CD14-positive monocyte (primary cell): ENCODE measurements at regions not wholly inside any gene's neighbourhood (a gene's known extent, or its start where the extent isn't known, plus 50 kb on each side); places are given as distances from the start of the nearest gene placed in this dataset.

Experiments used
- DNase-seq, 3 donors: peaks; one replicate each; pipeline ENCODE4 v3.0.0-alpha.2; 2011 to 2022
- H2AFZ ChIP-seq: 2 replicates; pipeline ENCODE4 v1.6.0; 2012; ENCODE audit warnings: mild to moderate bottlenecking, low read depth, low read length, inconsistent platforms; ENCODE audit not compliant: insufficient read depth, poor library complexity, severe bottlenecking
- H3K27ac ChIP-seq, 2 donors: 1 replicate in 1 of 2; 2 replicates in 1 of 2; pipeline ENCODE4 v1.5.1; 2012 to 2013; ENCODE audit warnings: low read length in 2 of 2, control low read depth in 1 of 2, inconsistent platforms in 1 of 2, low read depth in 1 of 2, mild to moderate bottlenecking in 1 of 2
- H3K27me3 ChIP-seq, 2 donors: one replicate each; pipeline versions ENCODE4 v1.6.0 to v1.6.1; 2011 to 2013; ENCODE audit warnings: low read length in 2 of 2; ENCODE audit not compliant: control insufficient read depth in 2 of 2, insufficient read depth in 2 of 2
- H3K36me3 ChIP-seq, 2 donors: replicated peaks in 1 of 2; 1 replicate in 1 of 2; 2 replicates in 1 of 2; pipeline versions ENCODE4 v1.5.1 to v1.6.1; 2012 to 2013; ENCODE audit warnings: low read length in 2 of 2, control low read depth in 1 of 2, inconsistent platforms in 1 of 2, mild to moderate bottlenecking in 1 of 2; ENCODE audit not compliant: insufficient read depth in 2 of 2, control insufficient read depth in 1 of 2
- H3K4me1 ChIP-seq, 2 donors: 1 replicate in 1 of 2; 2 replicates in 1 of 2; pipeline versions ENCODE4 v1.5.1 to v1.6.1; 2012 to 2013; ENCODE audit warnings: low read length in 2 of 2, control low read depth in 1 of 2, inconsistent platforms in 1 of 2, mild to moderate bottlenecking in 1 of 2, moderate library complexity in 1 of 2; ENCODE audit not compliant: insufficient read depth in 2 of 2, control insufficient read depth in 1 of 2
- H3K4me2 ChIP-seq: replicated peaks from 2 replicates; pipeline ENCODE3; 2012; ENCODE audit warnings: low read length, moderate library complexity, mild to moderate bottlenecking; ENCODE audit not compliant: poor library complexity, severe bottlenecking; ENCODE audit errors: extremely low read depth
- H3K4me3 ChIP-seq, 3 experiments: fragments of 200-600 bp in 1 of 3; sonication (generic) in 1 of 3; replicated peaks in 1 of 3; 1 replicate in 2 of 3; 2 replicates in 1 of 3; pipeline ENCODE4 v1.5.1; 2011 to 2013; ENCODE audit warnings: low read length in 3 of 3, mild to moderate bottlenecking in 3 of 3, control low read depth in 2 of 3, low read depth in 2 of 3, inconsistent platforms in 1 of 3, moderate library complexity in 1 of 3
- H3K79me2 ChIP-seq: 2 replicates; pipeline ENCODE4 v1.6.0; 2012; ENCODE audit warnings: mild to moderate bottlenecking, control low read depth, inconsistent platforms, low read length, moderate library complexity; ENCODE audit not compliant: insufficient read depth
- H3K9ac ChIP-seq: 2 replicates; pipeline ENCODE4 v1.6.0; 2017; ENCODE audit warnings: low read length, mild to moderate bottlenecking; ENCODE audit not compliant: insufficient read depth, poor library complexity, severe bottlenecking
- H3K9me3 ChIP-seq, 2 donors: replicated peaks in 1 of 2; 1 replicate in 1 of 2; 2 replicates in 1 of 2; pipeline versions ENCODE4 v1.5.1 to v1.6.1; 2012 to 2013; ENCODE audit warnings: low read length in 2 of 2, control low read depth in 1 of 2; ENCODE audit not compliant: control insufficient read depth in 1 of 2, insufficient read depth in 1 of 2
- H4K20me1 ChIP-seq: 2 replicates; pipeline ENCODE4 v1.6.0; 2012; ENCODE audit warnings: mild to moderate bottlenecking, low read length, control low read depth, moderate library complexity; ENCODE audit not compliant: insufficient read depth
- H3K27ac Mint-ChIP-seq, 7 donors: one replicate each; pipeline ENCODE4 v1.8.0; 2020; ENCODE audit warnings: mild to moderate bottlenecking in 7 of 7, mixed read lengths in 7 of 7, moderate library complexity in 6 of 7, inconsistent platforms in 2 of 7
- H3K27me3 Mint-ChIP-seq, 3 donors: one replicate each; pipeline ENCODE4 v1.8.0; 2021 to 2022; ENCODE audit warnings: low read depth in 3 of 3, mild to moderate bottlenecking in 3 of 3, mixed read lengths in 3 of 3, moderate library complexity in 3 of 3, inconsistent platforms in 1 of 3
- H3K36me3 Mint-ChIP-seq, 2 donors: one replicate each; pipeline ENCODE4 v1.8.0; 2020; ENCODE audit warnings: mixed read lengths in 2 of 2, inconsistent platforms in 1 of 2, mild to moderate bottlenecking in 1 of 2
- H3K4me1 Mint-ChIP-seq: one replicate; pipeline ENCODE4 v1.8.0; 2020; ENCODE audit warnings: mild to moderate bottlenecking, mixed read lengths
- H3K4me3 Mint-ChIP-seq, 2 donors: one replicate each; pipeline ENCODE4 v1.8.0; 2020; ENCODE audit warnings: mild to moderate bottlenecking in 2 of 2, mixed read lengths in 2 of 2, moderate library complexity in 1 of 2
- H3K9me3 Mint-ChIP-seq, 7 donors: one replicate each; pipeline ENCODE4 v1.8.0; 2020 to 2022; ENCODE audit warnings: mixed read lengths in 7 of 7, mild to moderate bottlenecking in 6 of 7, moderate library complexity in 6 of 7, inconsistent platforms in 2 of 7
- WGBS: methylation state at CpG from one replicate; pipeline ENCODE4 v1.1.5; 2013; ENCODE audit warnings: missing lambda C conversion rate; ENCODE audit not compliant: insufficient coverage; 5-methylcytosine and 5-hydroxymethylcytosine counted together
- intact Hi-C, 2 donors: fragments of 100-400 bp; cut with micrococcal nuclease; formaldehyde crosslinking; loops; one replicate each; pipeline versions ENCODE4 v1.15.0 to v1.15.1; 2023
- TF ChIP-seq, protein P1 (sequence below): fragments of 200-600 bp; IDR thresholded peaks from one replicate; pipeline ENCODE4 v1.8.0; 2022; ENCODE audit warnings: antibody characterized with exemption, mild to moderate bottlenecking

DNA sequence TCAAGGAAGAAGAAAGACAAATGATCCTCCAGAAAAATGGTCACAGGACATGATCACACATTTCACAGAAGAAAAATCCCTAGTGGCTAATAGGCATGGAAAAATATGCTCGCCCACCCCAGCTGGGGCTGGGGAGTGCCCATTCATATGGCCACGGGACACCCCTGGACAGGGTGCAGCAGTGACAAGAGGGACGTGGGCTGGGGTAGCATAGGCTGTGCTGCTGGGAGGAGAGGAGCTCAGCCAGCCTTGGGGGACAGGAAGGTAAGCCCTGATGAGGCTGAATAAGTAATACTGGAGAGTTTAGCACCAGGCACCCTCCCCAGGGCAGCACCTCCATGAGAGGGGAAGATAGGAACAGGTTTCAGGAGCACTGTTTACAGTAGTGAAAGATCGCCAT lies 254.9 kb upstream of the HS6ST1 start:
- 100% methylated on average over 3 of the region's 4 CpGs for WGBS
- Mint-ChIP-seq H3K9me3 (no peaks in the 10 kb centered on the region), H3K36me3 (no peaks in the 10 kb centered on the region), H3K27me3 (peaks cover 3 to 5% (median 4%) of the 10 kb centered on the region in 3 donors), H3K27ac (peak overlapping the region in 1 of 7 donors; percentile 72), H3K4me3 (no peak overlapping the region), H3K4me1 (peaks cover 3% of the 10 kb centered on the region)
- H4K20me1 ChIP-seq, result no peaks in the 10 kb centered on the region
- H3K4me2 ChIP-seq, result no peak overlapping the region
- TF ChIP-seq, protein P1, sequence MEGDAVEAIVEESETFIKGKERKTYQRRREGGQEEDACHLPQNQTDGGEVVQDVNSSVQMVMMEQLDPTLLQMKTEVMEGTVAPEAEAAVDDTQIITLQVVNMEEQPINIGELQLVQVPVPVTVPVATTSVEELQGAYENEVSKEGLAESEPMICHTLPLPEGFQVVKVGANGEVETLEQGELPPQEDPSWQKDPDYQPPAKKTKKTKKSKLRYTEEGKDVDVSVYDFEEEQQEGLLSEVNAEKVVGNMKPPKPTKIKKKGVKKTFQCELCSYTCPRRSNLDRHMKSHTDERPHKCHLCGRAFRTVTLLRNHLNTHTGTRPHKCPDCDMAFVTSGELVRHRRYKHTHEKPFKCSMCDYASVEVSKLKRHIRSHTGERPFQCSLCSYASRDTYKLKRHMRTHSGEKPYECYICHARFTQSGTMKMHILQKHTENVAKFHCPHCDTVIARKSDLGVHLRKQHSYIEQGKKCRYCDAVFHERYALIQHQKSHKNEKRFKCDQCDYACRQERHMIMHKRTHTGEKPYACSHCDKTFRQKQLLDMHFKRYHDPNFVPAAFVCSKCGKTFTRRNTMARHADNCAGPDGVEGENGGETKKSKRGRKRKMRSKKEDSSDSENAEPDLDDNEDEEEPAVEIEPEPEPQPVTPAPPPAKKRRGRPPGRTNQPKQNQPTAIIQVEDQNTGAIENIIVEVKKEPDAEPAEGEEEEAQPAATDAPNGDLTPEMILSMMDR, result no peak
- no peaks in the 10 kb centered on the region for H3K79me2 ChIP-seq
- H2AFZ ChIP-seq, result no peak overlapping the region
- H3K4me1 ChIP-seq, result no peaks in the 10 kb centered on the region
- DNase-seq, result no peak
- no peaks in the 10 kb centered on the region for H3K27me3 ChIP-seq
- no peaks in the 10 kb centered on the region for H3K9me3 ChIP-seq
- H3K9ac ChIP-seq, result no peak overlapping the region
- H3K4me3 ChIP-seq, result no peak overlapping the region
- intact Hi-C loops, result no loop called here
- H3K36me3 ChIP-seq, result no peaks in the 10 kb centered on the region
- H3K27ac ChIP-seq, result no peak overlapping the region

DNA sequence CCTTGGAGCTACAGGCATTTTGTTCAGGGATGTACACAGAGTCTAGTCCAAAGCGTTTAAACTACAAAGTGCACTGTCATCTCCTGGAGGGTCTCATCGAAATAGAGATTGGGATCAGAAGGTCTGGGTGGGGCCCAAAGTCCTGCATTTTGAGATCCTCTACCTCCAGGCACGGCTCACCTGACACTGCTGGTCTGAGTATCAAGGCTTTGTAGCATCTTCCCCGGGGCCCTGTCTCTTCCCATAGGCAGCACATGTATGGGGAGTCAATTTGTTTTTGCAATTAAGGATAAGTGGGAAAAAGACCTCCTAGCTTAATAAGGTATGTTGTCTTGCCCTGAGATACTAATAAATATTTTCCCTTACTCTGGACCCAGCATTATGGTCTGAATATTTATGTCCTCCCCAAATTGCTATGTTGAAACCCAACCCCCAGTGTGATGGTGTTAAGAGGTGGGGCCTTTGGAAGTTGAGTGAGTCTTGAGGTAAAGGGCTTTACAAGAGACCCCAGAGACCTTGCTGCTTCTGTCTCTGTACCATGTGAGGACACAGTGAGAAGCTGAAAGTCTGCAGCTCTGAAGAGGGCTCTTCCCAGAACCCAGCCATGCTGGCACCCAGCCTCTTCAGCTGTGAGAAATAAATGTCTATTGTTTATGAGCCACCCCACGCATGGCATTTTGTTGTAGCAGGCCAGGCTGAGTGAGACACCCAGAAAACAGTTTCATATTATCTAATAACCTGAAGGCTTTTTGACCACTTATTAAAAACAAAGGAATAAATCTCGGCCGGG lies 258.7 kb upstream of the HS6ST1 start:
- peaks cover 3% of the 10 kb centered on the region for H3K4me1 Mint-ChIP-seq
- Histone ChIP-seq H4K20me1 (no peaks in the 10 kb centered on the region), H3K4me2 (no peak overlapping the region), H3K79me2 (no peaks in the 10 kb centered on the region), H3K27ac (no peak overlapping the region), H3K9me3 (no peaks in the 10 kb centered on the region), H2AFZ (no peak overlapping the region), H3K9ac (no peak overlapping the region), H3K36me3 (no peaks in the 10 kb centered on the region), H3K4me1 (no peaks in the 10 kb centered on the region), H3K4me3 (no peak overlapping the region), H3K27me3 (no peaks in the 10 kb centered on the region)
- no peaks in the 10 kb centered on the region for H3K36me3 Mint-ChIP-seq
- H3K27ac Mint-ChIP-seq, result no peak overlapping the region
- no peak overlapping the region for H3K4me3 Mint-ChIP-seq
- no peak for DNase-seq
- TF ChIP-seq, protein P1, result no peak
- peaks cover under 1 to 5% (median 5%) of the 10 kb centered on the region in 3 donors for H3K27me3 Mint-ChIP-seq
- H3K9me3 Mint-ChIP-seq, result no peaks in the 10 kb centered on the region
- intact Hi-C loops, result no loop called here
- WGBS, result 93% methylated on average over 2 of the region's 7 CpGs
